ENCODE measurements at regions not wholly inside any gene's neighbourhood (a gene's known extent, or its start where the extent isn't known, plus 50 kb on each side); places are given as distances from the start of the nearest gene placed in this dataset.

DNA sequence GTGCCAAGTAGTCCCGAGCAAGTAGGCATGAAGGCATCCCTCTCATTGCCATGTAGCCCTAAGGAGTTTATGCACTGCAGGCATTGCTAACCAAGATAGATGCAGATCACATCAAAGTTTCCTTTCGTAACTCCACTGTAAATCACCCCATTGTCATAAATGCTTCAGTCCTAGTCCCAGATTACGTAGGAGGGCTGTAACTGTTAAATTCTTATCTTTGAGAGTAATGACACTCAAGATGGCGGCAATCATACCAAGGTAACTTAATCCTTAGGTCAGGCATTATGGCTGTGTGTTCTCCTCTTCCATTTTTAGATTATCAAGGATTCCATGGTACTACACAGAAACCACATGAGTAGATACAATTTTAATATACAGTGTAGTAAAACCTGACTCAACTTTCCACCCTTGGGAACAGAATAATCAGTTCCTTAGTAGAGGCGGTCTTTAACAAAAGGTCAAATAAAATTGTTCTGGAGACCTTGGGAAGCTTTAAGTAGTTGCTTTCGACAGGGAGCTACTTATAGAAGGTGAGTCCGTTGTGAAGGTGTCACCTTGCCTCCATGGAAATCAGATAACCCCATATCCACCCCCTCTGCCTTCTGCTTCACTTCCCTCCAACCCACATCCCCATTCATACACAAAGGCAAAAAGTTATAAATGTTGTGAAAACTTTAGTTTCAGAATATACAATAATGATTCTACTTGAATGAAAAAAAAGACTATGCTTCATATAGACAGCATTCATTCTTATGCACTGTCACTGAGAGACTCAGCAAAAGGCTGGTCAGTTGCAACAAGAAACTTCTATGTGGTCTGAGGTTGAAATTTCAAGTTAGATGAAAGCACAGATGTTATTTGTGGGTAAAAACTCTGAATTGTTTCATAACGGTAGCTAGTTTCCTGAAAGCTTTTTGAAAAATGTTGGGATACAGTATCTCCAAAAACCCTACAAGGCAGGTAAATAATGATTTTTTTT is 64.8 kb upstream of the GALNT5 start:
- no peaks in the 10 kb centered on the region for H3K9me3 ChIP-seq
- H3K27me3 ChIP-seq, result no peaks in the 10 kb centered on the region
- no peak overlapping the region for H3K9ac ChIP-seq
- TF ChIP-seq Cebpa-rat (IDR thresholded peaks at IDR 0.05), result no peak
- no peaks in the 10 kb centered on the region for H3K36me3 ChIP-seq
- H4K20me1 ChIP-seq, result no peaks in the 10 kb centered on the region
- no peak overlapping the region for H3K4me2 ChIP-seq
- H3K27ac ChIP-seq, result no peak overlapping the region
- no peak overlapping the region for H3K4me3 ChIP-seq
- peaks cover 11% of the 10 kb centered on the region; the same call in 1 of the 2 replicates for H3K4me1 ChIP-seq

DNA sequence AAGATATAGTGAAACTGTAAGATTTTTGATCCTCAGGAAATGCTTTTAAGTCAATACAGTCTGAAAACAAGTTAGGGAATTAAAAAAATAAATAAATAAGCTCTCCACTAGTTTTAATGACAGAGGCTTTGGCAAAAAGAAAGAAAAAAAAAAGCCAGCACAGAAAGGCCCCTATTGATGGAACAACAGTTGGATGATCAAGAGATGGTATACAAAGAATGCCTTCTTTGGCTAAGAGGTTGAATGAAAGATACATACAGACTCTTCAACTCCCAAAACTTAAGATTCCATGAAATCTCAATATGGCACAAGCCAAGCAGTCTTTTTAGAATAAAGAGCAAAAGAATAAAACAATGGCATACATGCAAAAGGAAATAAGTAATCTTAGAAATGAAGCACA is 64.0 kb upstream of the GALNT5 start:
- H3K9ac ChIP-seq, result no peak overlapping the region
- no peaks in the 10 kb centered on the region for H3K36me3 ChIP-seq
- no peak for TF ChIP-seq Cebpa-rat (IDR thresholded peaks at IDR 0.05)
- no peak overlapping the region for H3K27ac ChIP-seq
- no peaks in the 10 kb centered on the region for H3K27me3 ChIP-seq
- H3K4me1 ChIP-seq, result peaks cover 11% of the 10 kb centered on the region; the same call in 1 of the 2 replicates
- no peaks in the 10 kb centered on the region for H3K9me3 ChIP-seq
- H4K20me1 ChIP-seq, result no peaks in the 10 kb centered on the region
- no peak overlapping the region for H3K4me2 ChIP-seq
- no peak overlapping the region for H3K4me3 ChIP-seq

DNA sequence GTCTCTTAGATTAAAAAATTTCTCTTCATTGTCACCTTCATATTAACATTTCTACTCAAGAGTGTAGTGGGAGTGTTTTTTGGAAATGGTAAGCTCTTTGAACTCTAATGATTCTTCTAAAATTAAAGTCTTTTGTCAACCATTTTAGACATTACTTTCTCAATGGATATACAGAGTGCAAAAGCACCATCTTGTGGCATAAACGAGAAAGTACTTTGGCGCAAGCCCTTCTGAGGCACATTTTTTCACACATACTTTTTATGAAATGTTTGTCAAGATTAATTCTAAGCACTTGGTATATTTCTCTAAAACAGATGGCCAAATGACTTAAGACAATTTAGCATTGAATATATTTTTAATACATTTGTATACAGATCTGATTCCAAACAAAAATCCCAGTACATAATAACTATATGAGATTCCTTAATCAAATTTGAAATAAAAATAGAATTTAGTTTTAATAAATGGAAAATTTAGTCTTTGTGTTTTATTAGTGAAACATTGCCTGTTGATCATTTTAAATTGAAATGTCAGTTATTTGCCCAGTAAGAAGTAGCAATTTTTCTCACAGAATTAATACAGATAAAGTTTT is 63.3 kb upstream of the GALNT5 start:
- no peak overlapping the region for H3K4me3 ChIP-seq
- no peaks in the 10 kb centered on the region for H3K27me3 ChIP-seq
- H3K4me2 ChIP-seq, result no peak overlapping the region
- no peak for TF ChIP-seq Cebpa-rat (IDR thresholded peaks at IDR 0.05)
- H3K36me3 ChIP-seq, result no peaks in the 10 kb centered on the region
- no peak overlapping the region for H3K9ac ChIP-seq
- no peaks in the 10 kb centered on the region for H4K20me1 ChIP-seq
- peaks cover 11% of the 10 kb centered on the region; the same call in 1 of the 2 replicates for H3K4me1 ChIP-seq
- no peaks in the 10 kb centered on the region for H3K9me3 ChIP-seq
- H3K27ac ChIP-seq, result no peak overlapping the region

DNA sequence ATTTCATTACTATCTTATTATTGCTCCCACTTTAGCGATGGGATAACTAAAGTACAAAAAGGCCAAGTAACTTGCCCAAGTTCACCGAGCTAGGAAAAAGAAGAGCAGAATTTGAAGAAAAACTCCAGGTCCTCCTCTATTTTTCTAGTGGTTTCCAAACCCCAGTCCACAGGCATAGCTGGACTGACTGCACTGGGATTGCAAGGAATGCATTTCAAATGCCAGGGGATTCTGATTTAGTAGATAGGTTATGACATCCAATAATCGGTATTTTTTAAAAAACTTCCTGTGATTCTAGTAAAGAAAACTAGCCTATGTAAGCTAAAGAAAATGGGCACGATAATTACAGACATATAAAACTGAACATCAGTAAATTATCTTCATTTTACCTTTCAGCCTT is 62.7 kb upstream of the GALNT5 start:
- Histone ChIP-seq H3K9ac (no peak overlapping the region), H3K4me2 (no peak overlapping the region), H3K9me3 (no peaks in the 10 kb centered on the region), H3K4me3 (no peak overlapping the region), H3K27ac (no peak overlapping the region), H3K4me1 (peaks cover 11% of the 10 kb centered on the region; the same call in 1 of the 2 replicates), H3K27me3 (no peaks in the 10 kb centered on the region), H4K20me1 (no peaks in the 10 kb centered on the region), H3K36me3 (no peaks in the 10 kb centered on the region)
- TF ChIP-seq Cebpa-rat (IDR thresholded peaks at IDR 0.05), result no peak

DNA sequence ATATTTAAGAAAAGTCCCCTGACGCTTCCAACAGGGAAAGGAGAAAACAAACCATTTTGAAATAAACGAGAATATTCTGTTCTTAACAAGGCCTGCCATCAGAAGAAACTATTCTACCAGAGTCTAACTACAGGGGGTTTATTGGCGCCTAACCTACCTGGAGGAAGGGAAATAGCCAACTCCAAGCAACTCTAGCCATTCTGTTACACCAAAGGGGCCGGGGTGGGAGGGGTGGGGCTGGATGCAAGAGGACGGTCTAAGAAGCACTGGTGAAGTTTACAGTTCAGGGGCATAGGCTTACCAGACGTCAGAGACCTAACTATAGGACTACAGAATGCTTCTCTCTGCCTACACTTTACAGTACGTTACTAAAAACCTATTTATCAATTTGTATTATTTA is 60.5 kb upstream of the GALNT5 start:
- no peak overlapping the region for H3K4me3 ChIP-seq
- no peaks in the 10 kb centered on the region for H3K27me3 ChIP-seq
- H3K9me3 ChIP-seq, result no peaks in the 10 kb centered on the region
- H3K27ac ChIP-seq, result no peak overlapping the region
- H3K36me3 ChIP-seq, result no peaks in the 10 kb centered on the region
- H4K20me1 ChIP-seq, result no peaks in the 10 kb centered on the region
- TF ChIP-seq Cebpa-rat (IDR thresholded peaks at IDR 0.05), result no peak
- no peak overlapping the region for H3K4me2 ChIP-seq
- peaks cover 11% of the 10 kb centered on the region; the same call in 1 of the 2 replicates for H3K4me1 ChIP-seq
- H3K9ac ChIP-seq, result no peak overlapping the region

DNA sequence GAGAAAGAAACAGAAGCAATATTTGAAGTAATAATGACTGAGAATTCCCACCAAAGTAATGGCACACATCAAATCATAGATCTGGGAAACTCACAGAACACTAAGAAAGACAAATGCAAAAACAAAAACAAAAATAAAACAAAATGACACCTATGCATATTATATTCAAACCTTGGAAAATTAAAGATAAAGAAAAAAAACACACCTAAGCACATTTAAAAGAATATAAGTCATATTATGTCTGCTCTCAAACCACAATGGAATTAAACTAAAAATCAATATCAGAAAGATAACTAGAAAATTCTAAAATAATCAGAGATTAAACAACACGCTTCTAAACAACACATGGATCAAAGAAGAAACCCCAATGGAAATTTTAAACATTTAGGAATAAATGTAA is 59.7 kb upstream of the GALNT5 start:
- Histone ChIP-seq H3K27me3 (no peaks in the 10 kb centered on the region), H3K36me3 (no peaks in the 10 kb centered on the region), H4K20me1 (no peaks in the 10 kb centered on the region), H3K4me1 (peaks cover 10% of the 10 kb centered on the region; the same call in 1 of the 2 replicates), H3K9me3 (no peaks in the 10 kb centered on the region), H3K9ac (no peak overlapping the region), H3K4me3 (no peak overlapping the region), H3K27ac (no peak overlapping the region), H3K4me2 (no peak overlapping the region)
- no peak for TF ChIP-seq Cebpa-rat (IDR thresholded peaks at IDR 0.05)

DNA sequence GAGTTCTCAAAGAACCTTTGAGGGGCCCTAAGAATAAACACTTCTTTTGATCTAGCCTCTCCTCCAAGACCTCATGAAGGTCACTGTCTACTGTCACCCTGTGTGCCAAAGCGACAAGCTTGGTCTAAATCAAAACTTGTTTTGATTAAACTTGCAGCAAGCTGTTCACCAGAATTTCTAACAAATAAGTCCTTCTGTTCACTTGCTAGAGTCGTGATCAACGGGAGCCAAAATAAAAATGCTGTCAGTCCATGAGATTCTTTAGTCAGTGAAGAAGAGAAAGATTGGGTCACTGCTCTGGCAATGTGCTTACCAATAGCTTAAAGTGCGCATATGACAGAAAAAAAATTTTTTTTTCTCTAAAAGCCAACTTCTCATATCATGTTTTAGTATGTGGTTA is 53.9 kb upstream of the GALNT5 start:
- Histone ChIP-seq H4K20me1 (no peaks in the 10 kb centered on the region), H3K27ac (no peak overlapping the region), H3K9ac (no peak overlapping the region), H3K9me3 (no peaks in the 10 kb centered on the region), H3K4me1 (no peaks in the 10 kb centered on the region), H3K36me3 (no peaks in the 10 kb centered on the region), H3K4me2 (no peak overlapping the region), H3K4me3 (no peak overlapping the region), H3K27me3 (no peaks in the 10 kb centered on the region)
- no peak for TF ChIP-seq Cebpa-rat (IDR thresholded peaks at IDR 0.05)

DNA sequence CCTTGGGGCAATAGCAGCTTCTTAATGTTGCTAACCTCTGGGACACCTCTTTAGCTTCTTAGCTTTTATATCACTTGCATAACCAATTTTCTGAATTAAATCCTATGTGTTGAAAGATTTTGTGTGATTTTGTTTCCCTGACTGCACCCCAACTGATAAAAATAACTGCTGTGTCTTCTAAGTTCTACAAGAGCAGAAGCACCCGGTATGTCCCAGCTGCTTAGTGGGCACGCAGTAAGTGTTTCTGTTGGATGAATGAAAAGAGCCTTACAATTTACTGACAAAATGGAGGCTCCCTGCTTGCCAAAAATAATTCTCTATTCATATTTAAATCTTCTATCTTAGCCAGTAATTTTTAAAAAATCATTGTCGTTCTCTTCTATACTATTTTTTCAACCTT is 53.1 kb upstream of the GALNT5 start:
- no peaks in the 10 kb centered on the region for H3K9me3 ChIP-seq
- H3K27me3 ChIP-seq, result no peaks in the 10 kb centered on the region
- no peaks in the 10 kb centered on the region for H3K36me3 ChIP-seq
- H3K4me2 ChIP-seq, result no peak overlapping the region
- no peaks in the 10 kb centered on the region for H4K20me1 ChIP-seq
- no peak overlapping the region for H3K9ac ChIP-seq
- no peak overlapping the region for H3K4me3 ChIP-seq
- no peak for TF ChIP-seq Cebpa-rat (IDR thresholded peaks at IDR 0.05)
- no peaks in the 10 kb centered on the region for H3K4me1 ChIP-seq
- no peak overlapping the region for H3K27ac ChIP-seq

DNA sequence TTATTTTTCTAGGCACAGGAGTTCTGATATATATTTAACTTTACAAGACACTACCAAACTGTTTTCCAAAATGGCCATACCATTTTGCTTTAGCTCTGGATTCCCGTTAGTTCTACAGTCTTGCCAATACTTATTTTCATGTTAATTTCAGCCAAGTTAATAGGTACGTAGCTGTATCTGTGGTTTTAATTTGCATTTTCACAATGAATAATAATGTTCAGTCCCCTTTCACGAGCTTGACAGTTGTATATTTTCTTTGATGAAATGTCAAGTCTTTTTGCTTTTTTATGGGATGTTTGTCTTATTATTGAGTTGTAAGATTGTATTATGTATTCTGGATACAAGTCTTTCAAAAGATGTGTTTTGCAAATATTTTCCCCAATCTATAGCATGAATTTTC is 50.6 kb upstream of the GALNT5 start:
- H3K4me3 ChIP-seq, result no peak overlapping the region
- no peaks in the 10 kb centered on the region for H3K27me3 ChIP-seq
- no peak overlapping the region for H3K27ac ChIP-seq
- no peaks in the 10 kb centered on the region for H3K9me3 ChIP-seq
- H3K9ac ChIP-seq, result no peak overlapping the region
- H3K4me1 ChIP-seq, result no peaks in the 10 kb centered on the region
- no peaks in the 10 kb centered on the region for H3K36me3 ChIP-seq
- H4K20me1 ChIP-seq, result no peaks in the 10 kb centered on the region
- no peak for TF ChIP-seq Cebpa-rat (IDR thresholded peaks at IDR 0.05)
- no peak overlapping the region for H3K4me2 ChIP-seq
